OCI-LY7 (cell line): ENCODE measurements at regions not wholly inside any gene's neighbourhood (a gene's known extent, or its start where the extent isn't known, plus 50 kb on each side); places are given as distances from the start of the nearest gene placed in this dataset.

ENCODE experiments used
- BruUV-seq: library from RNA; stranded (reverse); fragments of 400-500 nt; replicated peaks from 2 replicates; lab custom pipeline; 2021; lab: Mats Ljungman, UMichigan
- CTCF ChIA-PET: fragments of 300-600 bp; sonication (Branson Sonifier 250); formaldehyde crosslinking; loops from one replicate; lab custom pipeline; 2022; ENCODE audit warnings: antibody characterized with exemption; ENCODE audit not compliant: unreplicated experiment; lab: Charles Lee
- POLR2A ChIA-PET: fragments of 300-600 bp; sonication (Branson Sonifier 250); formaldehyde crosslinking; loops from one replicate; lab custom pipeline; 2022; ENCODE audit warnings: antibody characterized with exemption; lab: Charles Lee
- DNase-seq: peaks from one replicate; pipeline ENCODE4 v3.0.0-alpha.2; 2015; ENCODE audit warnings: low spot score
- H2AFZ ChIP-seq: fragments of 200-600 bp; sonication (generic), shearing (Covaris generic); 2 replicates; pipeline ENCODE4 v1.6.1; 2014; ENCODE audit warnings: mild to moderate bottlenecking, antibody characterized with exemption, low read length, moderate library complexity
- H3K27ac ChIP-seq: fragments of 200-600 bp; sonication (generic); 2 replicates; pipeline ENCODE4 v1.5.1; 2014; ENCODE audit warnings: mixed run types, low read depth, mild to moderate bottlenecking, moderate library complexity, low read length, inconsistent platforms; ENCODE audit not compliant: poor library complexity, severe bottlenecking
- H3K36me3 ChIP-seq: fragments of 200-600 bp; sonication (generic); 2 replicates; pipeline ENCODE4 v1.6.1; 2014; ENCODE audit warnings: mild to moderate bottlenecking, antibody characterized with exemption, low read length, moderate library complexity, mixed read lengths; ENCODE audit not compliant: insufficient read depth
- H3K4me1 ChIP-seq: fragments of 200-600 bp; sonication (generic); 2 replicates; pipeline ENCODE4 v1.5.1; 2014; ENCODE audit warnings: mild to moderate bottlenecking, low read length; ENCODE audit not compliant: insufficient read depth, poor library complexity, severe bottlenecking
- H3K4me2 ChIP-seq: fragments of 200-600 bp; sonication (generic); 2 replicates; pipeline ENCODE4 v1.6.1; 2014; ENCODE audit warnings: mild to moderate bottlenecking, low read length
- H3K4me3 ChIP-seq: fragments of 200-600 bp; sonication (generic); 2 replicates; pipeline ENCODE4 v1.5.1; 2014; ENCODE audit warnings: mild to moderate bottlenecking, low read depth, low read length; ENCODE audit not compliant: poor library complexity, severe bottlenecking
- H3K79me2 ChIP-seq: fragments of 200-600 bp; sonication (generic); 2 replicates; pipeline ENCODE4 v1.6.1; 2016; ENCODE audit warnings: low read depth, mild to moderate bottlenecking, low read length, moderate library complexity, mixed read lengths; ENCODE audit not compliant: insufficient read depth
- H3K9me2 ChIP-seq: fragments of 200-600 bp; sonication (generic); 2 replicates; pipeline ENCODE4 v1.6.1; 2016; ENCODE audit warnings: mild to moderate bottlenecking, low read length, mixed read lengths; ENCODE audit not compliant: insufficient read depth
- H3K9me3 ChIP-seq: fragments of 200-600 bp; sonication (generic); 2 replicates; pipeline ENCODE4 v1.6.1; 2014; ENCODE audit warnings: mild to moderate bottlenecking, mixed run types, low read length, mixed read lengths
- H4K20me1 ChIP-seq: fragments of 200-600 bp; sonication (generic); 2 replicates; pipeline ENCODE4 v1.6.1; 2014; ENCODE audit warnings: mild to moderate bottlenecking, antibody characterized with exemption, low read length, moderate library complexity, mixed read lengths; ENCODE audit not compliant: insufficient read depth
- EZH2phosphoT487 ChIP-seq: fragments of 200-600 bp; sonication (generic); IDR thresholded peaks from 2 replicates; pipeline ENCODE4 v1.6.1; 2018; ENCODE audit warnings: low read depth, borderline replicate concordance, mild to moderate bottlenecking, mixed run types, antibody characterized with exemption, low read length, moderate library complexity, mixed read lengths
- intact Hi-C: fragments of 100-400 bp; cut with micrococcal nuclease; formaldehyde crosslinking; loops from one replicate; pipeline ENCODE4 v1.10.0; 2022; ENCODE audit not compliant: unreplicated experiment
- TF ChIP-seq, protein P1 (sequence below): fragments of 200-600 bp; sonication (generic); conservative IDR thresholded peaks from 2 replicates; pipeline ENCODE4 v1.5.1; 2014; ENCODE audit warnings: mild to moderate bottlenecking, antibody characterized with exemption, low read length, moderate library complexity, mixed read lengths

DNA sequence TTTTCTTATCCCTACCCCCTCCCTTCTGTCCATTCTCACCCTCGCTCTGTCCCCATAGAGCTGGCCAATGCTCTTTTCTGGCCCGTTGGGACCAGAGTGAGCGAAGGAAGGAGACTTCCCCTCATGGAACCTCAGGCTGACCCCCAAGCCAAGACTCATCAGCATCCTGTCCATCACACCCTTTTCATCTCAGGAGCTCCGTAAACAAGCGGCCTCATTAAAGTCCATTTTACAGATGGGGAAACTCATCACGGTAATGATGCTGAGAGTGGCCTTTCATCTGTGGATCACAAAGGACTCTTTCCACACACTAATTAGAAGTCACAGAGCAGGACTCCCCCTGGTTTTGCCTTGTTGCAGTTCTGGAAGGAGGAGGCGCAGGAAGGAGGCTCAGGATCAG lies 67.4 kb upstream of the SLC34A2 start:
- ChIA-PET CTCF (no interaction called here), POLR2A (no interaction called here)
- H3K79me2 ChIP-seq, result no peaks in the 10 kb centered on the region
- no peak for TF ChIP-seq EZH2phosphoT487
- TF ChIP-seq, protein P1, sequence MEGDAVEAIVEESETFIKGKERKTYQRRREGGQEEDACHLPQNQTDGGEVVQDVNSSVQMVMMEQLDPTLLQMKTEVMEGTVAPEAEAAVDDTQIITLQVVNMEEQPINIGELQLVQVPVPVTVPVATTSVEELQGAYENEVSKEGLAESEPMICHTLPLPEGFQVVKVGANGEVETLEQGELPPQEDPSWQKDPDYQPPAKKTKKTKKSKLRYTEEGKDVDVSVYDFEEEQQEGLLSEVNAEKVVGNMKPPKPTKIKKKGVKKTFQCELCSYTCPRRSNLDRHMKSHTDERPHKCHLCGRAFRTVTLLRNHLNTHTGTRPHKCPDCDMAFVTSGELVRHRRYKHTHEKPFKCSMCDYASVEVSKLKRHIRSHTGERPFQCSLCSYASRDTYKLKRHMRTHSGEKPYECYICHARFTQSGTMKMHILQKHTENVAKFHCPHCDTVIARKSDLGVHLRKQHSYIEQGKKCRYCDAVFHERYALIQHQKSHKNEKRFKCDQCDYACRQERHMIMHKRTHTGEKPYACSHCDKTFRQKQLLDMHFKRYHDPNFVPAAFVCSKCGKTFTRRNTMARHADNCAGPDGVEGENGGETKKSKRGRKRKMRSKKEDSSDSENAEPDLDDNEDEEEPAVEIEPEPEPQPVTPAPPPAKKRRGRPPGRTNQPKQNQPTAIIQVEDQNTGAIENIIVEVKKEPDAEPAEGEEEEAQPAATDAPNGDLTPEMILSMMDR, result no peak
- BruUV-seq, result no TSS peak
- H3K4me2 ChIP-seq, result no peak overlapping the region
- H4K20me1 ChIP-seq, result no peaks in the 10 kb centered on the region
- DNase-seq, result no peak
- H3K4me3 ChIP-seq, result no peak overlapping the region
- no peaks in the 10 kb centered on the region for H3K9me3 ChIP-seq
- no peaks in the 10 kb centered on the region for H3K4me1 ChIP-seq
- no peaks in the 10 kb centered on the region for H3K9me2 ChIP-seq
- intact Hi-C loops, result no loop called here
- no peak overlapping the region for H2AFZ ChIP-seq
- no peaks in the 10 kb centered on the region for H3K36me3 ChIP-seq
- no peak overlapping the region for H3K27ac ChIP-seq

DNA sequence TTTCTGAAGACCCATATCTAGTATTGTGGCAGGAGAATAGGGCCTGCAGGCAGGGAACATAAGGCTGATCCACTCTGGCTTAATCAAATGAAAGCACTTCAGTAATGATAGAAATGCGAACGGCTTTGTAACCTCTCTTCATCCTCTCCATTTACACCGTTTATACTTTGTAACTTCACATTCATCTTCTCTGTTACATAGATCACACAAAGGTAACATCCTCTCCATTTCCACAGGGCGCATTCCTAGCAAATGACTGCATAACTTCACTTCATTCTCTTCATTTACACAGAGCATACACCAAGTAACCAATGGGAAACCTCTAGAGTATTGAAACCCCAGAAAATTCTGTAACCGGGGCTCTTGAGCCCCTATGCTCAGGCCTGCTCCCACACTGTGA lies 65.5 kb upstream of the SLC34A2 start:
- Histone ChIP-seq H2AFZ (no peak overlapping the region), H3K4me2 (no peak overlapping the region), H4K20me1 (no peaks in the 10 kb centered on the region), H3K4me3 (no peak overlapping the region), H3K9me2 (no peaks in the 10 kb centered on the region), H3K79me2 (no peaks in the 10 kb centered on the region), H3K9me3 (no peaks in the 10 kb centered on the region), H3K27ac (no peak overlapping the region), H3K36me3 (no peaks in the 10 kb centered on the region), H3K4me1 (no peaks in the 10 kb centered on the region)
- no peak for DNase-seq
- TF ChIP-seq, protein P1, result no peak
- no peak for TF ChIP-seq EZH2phosphoT487
- intact Hi-C loops, result no loop called here
- no TSS peak for BruUV-seq
- CTCF ChIA-PET, result no interaction called here
- POLR2A ChIA-PET, result no interaction called here

DNA sequence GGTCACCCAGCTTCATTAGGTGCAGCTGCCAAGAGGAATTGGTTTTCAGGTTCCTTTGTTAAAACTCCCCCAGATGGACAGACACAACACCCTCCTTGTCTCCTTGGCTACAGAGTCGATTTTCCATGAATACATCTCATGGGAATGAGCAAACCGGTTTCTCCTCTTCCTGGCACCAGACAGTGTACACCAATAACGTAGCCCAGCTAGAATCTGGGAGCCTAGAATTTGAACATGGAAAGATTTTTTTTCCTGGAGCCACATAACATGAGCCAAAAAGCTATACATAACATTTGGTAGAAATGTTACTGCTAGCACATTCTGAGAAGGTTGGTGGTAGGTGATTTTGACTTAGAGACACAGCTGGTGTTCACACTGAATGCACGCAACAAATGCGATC lies 62.9 kb upstream of the SLC34A2 start:
- Histone ChIP-seq H2AFZ (no peak overlapping the region), H4K20me1 (no peaks in the 10 kb centered on the region), H3K4me3 (no peak overlapping the region), H3K27ac (no peak overlapping the region), H3K36me3 (no peaks in the 10 kb centered on the region), H3K9me2 (no peaks in the 10 kb centered on the region), H3K9me3 (no peaks in the 10 kb centered on the region), H3K79me2 (no peaks in the 10 kb centered on the region), H3K4me1 (no peaks in the 10 kb centered on the region), H3K4me2 (no peak overlapping the region)
- no TSS peak for BruUV-seq
- no peak for TF ChIP-seq EZH2phosphoT487
- TF ChIP-seq, protein P1, result no peak
- intact Hi-C loops, result no loop called here
- no peak for DNase-seq
- ChIA-PET POLR2A (no interaction called here), CTCF (no interaction called here)
